ENCODE measurements at regions not wholly inside any gene's neighbourhood (a gene's known extent, or its start where the extent isn't known, plus 50 kb on each side); places are given as distances from the start of the nearest gene placed in this dataset.

DNA sequence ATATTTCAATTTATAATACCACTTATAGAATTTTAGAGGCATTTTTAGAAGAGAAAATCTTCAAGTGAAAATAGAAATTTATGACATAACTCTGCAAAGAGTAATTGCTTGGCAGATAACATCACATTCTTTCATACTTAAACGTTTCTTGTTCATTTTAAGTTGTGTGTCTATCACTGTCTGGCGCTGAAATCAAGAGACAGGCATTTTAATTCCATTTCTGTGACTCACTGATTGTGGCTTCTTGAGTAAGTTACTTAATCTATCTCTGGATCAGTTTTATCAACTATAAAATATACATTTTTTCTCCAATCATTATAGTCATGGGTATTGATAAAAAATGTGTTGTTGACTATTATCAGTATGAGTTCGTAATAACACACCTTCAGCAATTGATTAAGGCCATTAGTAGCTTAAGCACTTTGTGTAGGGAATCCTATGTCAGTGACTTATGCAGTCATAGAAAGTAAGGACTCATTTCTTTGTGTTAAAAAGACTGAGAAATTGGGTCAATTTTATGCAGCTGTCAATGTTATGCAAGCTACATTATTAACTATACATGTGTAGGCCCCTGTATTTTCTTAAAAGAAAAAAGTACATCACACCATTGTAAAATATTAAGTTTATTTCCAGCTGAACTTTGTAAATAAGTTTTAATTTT, 497.3 kb downstream of the CCDC85A start:
- no peak overlapping the region for H3K4me3 ChIP-seq (ENCODE audit: low read length, poor library complexity, severe bottlenecking)
- H3K4me1 ChIP-seq (ENCODE audit: insufficient read depth, low read length, poor library complexity, severe bottlenecking): no peaks in the 10 kb centered on the region
- H3K9ac ChIP-seq (ENCODE audit: low read depth, low read length, poor library complexity, severe bottlenecking): no peak overlapping the region
- no peak overlapping the region for H2AFZ ChIP-seq (ENCODE audit: low read length)
- H3K79me2 ChIP-seq (ENCODE audit: insufficient read depth, low read length): no peaks in the 10 kb centered on the region
- H3K4me2 ChIP-seq (ENCODE audit: low read depth, low read length, poor library complexity, severe bottlenecking): no peak overlapping the region
- H3K9me3 ChIP-seq (ENCODE audit: insufficient read depth, low read depth, low read length): no peaks in the 10 kb centered on the region
- no peaks in the 10 kb centered on the region for H3K27me3 ChIP-seq (ENCODE audit: insufficient read depth, low read length, poor library complexity, severe bottlenecking)
- no peaks in the 10 kb centered on the region for H3F3A ChIP-seq (ENCODE audit: low read depth)
- no peaks in the 10 kb centered on the region for H4K20me1 ChIP-seq (ENCODE audit: insufficient read depth, low read length, poor library complexity, severe bottlenecking)
- H3K9me2 ChIP-seq (replicated peaks; ENCODE audit: low read depth, low read length): no peaks in the 10 kb centered on the region
- TF ChIP-seq, protein P1, sequence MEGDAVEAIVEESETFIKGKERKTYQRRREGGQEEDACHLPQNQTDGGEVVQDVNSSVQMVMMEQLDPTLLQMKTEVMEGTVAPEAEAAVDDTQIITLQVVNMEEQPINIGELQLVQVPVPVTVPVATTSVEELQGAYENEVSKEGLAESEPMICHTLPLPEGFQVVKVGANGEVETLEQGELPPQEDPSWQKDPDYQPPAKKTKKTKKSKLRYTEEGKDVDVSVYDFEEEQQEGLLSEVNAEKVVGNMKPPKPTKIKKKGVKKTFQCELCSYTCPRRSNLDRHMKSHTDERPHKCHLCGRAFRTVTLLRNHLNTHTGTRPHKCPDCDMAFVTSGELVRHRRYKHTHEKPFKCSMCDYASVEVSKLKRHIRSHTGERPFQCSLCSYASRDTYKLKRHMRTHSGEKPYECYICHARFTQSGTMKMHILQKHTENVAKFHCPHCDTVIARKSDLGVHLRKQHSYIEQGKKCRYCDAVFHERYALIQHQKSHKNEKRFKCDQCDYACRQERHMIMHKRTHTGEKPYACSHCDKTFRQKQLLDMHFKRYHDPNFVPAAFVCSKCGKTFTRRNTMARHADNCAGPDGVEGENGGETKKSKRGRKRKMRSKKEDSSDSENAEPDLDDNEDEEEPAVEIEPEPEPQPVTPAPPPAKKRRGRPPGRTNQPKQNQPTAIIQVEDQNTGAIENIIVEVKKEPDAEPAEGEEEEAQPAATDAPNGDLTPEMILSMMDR (conservative IDR thresholded peaks at IDR 0.05; ENCODE audit: low read length): no peak
- TF ChIP-seq EZH2phosphoT487 (IDR thresholded peaks at IDR 0.05; ENCODE audit: borderline replicate concordance): no peak
- H3K36me3 ChIP-seq (ENCODE audit: insufficient read depth, low read length): no peaks in the 10 kb centered on the region

DNA sequence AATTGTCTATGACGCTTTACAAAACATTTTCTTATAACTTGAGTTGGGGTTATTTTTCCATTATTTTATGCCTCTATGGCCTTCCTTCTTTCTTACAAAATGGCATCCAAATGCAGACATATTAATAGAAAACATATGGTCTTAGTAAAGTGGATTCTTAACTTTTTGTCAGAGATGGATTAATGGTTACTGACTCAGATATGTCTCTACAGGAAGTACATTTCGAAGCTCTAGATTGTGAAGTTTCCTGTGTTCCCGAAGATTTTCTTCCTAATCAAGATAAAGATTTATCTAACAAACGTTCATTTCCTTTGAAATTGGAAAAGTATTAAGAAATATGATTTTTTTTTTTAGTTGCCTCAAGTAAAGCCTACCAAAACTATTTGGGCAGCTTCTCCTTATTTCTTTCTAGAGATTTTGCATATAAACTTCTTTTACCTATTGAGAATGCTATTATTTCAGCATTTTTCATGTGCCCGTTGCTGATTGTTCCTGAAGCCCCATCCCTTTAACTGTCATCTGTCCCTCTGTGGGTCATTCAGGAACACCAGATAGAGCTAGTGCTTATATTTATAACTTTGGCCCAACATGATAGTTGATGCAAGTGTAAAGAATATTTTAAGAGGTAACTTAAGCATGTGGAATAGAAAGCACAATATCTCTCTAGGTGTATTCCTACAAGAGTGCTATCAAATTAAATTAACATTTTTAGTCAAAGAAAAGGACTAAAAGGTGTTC, 498.0 kb downstream of the CCDC85A start:
- Histone ChIP-seq H3K4me3 (ENCODE audit: low read length, poor library complexity, severe bottlenecking) (no peak overlapping the region), H2AFZ (ENCODE audit: low read length) (no peak overlapping the region), H3K4me2 (ENCODE audit: low read depth, low read length, poor library complexity, severe bottlenecking) (no peak overlapping the region), H4K20me1 (ENCODE audit: insufficient read depth, low read length, poor library complexity, severe bottlenecking) (no peaks in the 10 kb centered on the region), H3K9me2 (replicated peaks; ENCODE audit: low read depth, low read length) (no peaks in the 10 kb centered on the region), H3F3A (ENCODE audit: low read depth) (no peaks in the 10 kb centered on the region), H3K4me1 (ENCODE audit: insufficient read depth, low read length, poor library complexity, severe bottlenecking) (no peaks in the 10 kb centered on the region), H3K79me2 (ENCODE audit: insufficient read depth, low read length) (no peaks in the 10 kb centered on the region), H3K9ac (ENCODE audit: low read depth, low read length, poor library complexity, severe bottlenecking) (no peak overlapping the region), H3K36me3 (ENCODE audit: insufficient read depth, low read length) (no peaks in the 10 kb centered on the region), H3K9me3 (ENCODE audit: insufficient read depth, low read depth, low read length) (no peaks in the 10 kb centered on the region), H3K27me3 (ENCODE audit: insufficient read depth, low read length, poor library complexity, severe bottlenecking) (no peaks in the 10 kb centered on the region)
- TF ChIP-seq EZH2phosphoT487 (IDR thresholded peaks at IDR 0.05; ENCODE audit: borderline replicate concordance): no peak
- TF ChIP-seq, protein P1 (conservative IDR thresholded peaks at IDR 0.05; ENCODE audit: low read length): no peak

DNA sequence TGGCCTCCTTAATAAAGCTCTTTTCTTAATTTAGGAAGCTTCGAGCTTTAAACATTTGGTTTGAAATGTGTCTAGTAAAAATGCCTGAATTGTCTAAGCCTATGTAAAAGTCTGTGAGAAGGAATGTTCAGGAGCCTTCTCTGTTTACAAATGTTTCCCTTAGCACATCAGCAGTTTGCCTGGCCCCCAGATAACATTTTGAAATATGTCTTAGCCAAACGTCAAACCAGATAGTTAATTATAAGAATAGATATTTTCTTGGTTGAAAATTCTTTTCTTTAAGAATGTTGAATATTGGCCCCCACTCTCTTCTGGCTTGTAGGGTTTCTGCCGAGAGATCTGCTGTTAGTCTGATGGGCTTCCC, 498.6 kb downstream of the CCDC85A start:
- Histone ChIP-seq H3F3A (ENCODE audit: low read depth) (no peaks in the 10 kb centered on the region), H3K4me3 (ENCODE audit: low read length, poor library complexity, severe bottlenecking) (no peak overlapping the region), H3K27me3 (ENCODE audit: insufficient read depth, low read length, poor library complexity, severe bottlenecking) (no peaks in the 10 kb centered on the region), H3K9me2 (replicated peaks; ENCODE audit: low read depth, low read length) (no peaks in the 10 kb centered on the region), H4K20me1 (ENCODE audit: insufficient read depth, low read length, poor library complexity, severe bottlenecking) (no peaks in the 10 kb centered on the region), H3K36me3 (ENCODE audit: insufficient read depth, low read length) (no peaks in the 10 kb centered on the region), H3K9ac (ENCODE audit: low read depth, low read length, poor library complexity, severe bottlenecking) (no peak overlapping the region), H3K4me2 (ENCODE audit: low read depth, low read length, poor library complexity, severe bottlenecking) (no peak overlapping the region), H2AFZ (ENCODE audit: low read length) (no peak overlapping the region), H3K9me3 (ENCODE audit: insufficient read depth, low read depth, low read length) (no peaks in the 10 kb centered on the region), H3K4me1 (ENCODE audit: insufficient read depth, low read length, poor library complexity, severe bottlenecking) (no peaks in the 10 kb centered on the region), H3K79me2 (ENCODE audit: insufficient read depth, low read length) (no peaks in the 10 kb centered on the region)
- TF ChIP-seq EZH2phosphoT487 (IDR thresholded peaks at IDR 0.05; ENCODE audit: borderline replicate concordance): no peak
- TF ChIP-seq, protein P1 (conservative IDR thresholded peaks at IDR 0.05; ENCODE audit: low read length): no peak
